GM23338 (cell line): ENCODE measurements at regions not wholly inside any gene's neighbourhood (a gene's known extent, or its start where the extent isn't known, plus 50 kb on each side); places are given as distances from the start of the nearest gene placed in this dataset.
A peak's percentile ranks its signal among the peaks of the same experiment; 100 is the strongest.

ENCODE experiments used
- ATAC-seq: fragments of 200-7000 bp; cut with Tn5 transposase; 3 replicates; pipeline ENCODE4 v1.9.1; 2020
- DNase-seq: peaks from one replicate; pipeline ENCODE4 v3.0.0-alpha.2; 2015; ENCODE audit warnings: low spot score
- H2AFZ ChIP-seq: fragments of 200-600 bp; sonication (generic); 2 replicates; pipeline ENCODE4 v1.8.0; 2016; ENCODE audit warnings: antibody characterized with exemption, mild to moderate bottlenecking, moderate library complexity
- H3F3A ChIP-seq: fragments of 200-600 bp; sonication (generic); replicated peaks from 2 replicates; pipeline ENCODE4 v1.8.0; 2017; ENCODE audit warnings: antibody characterized with exemption, mixed run types, low read depth
- H3K27ac ChIP-seq: fragments of 200-600 bp; sonication (generic); 2 replicates; pipeline ENCODE4 v1.6.1; 2016; ENCODE audit warnings: low read depth
- H3K27me3 ChIP-seq: fragments of 200-600 bp; sonication (generic); 2 replicates; pipeline ENCODE4 v1.8.0; 2016; ENCODE audit warnings: mild to moderate bottlenecking, mixed run types, moderate library complexity; ENCODE audit not compliant: insufficient read depth
- H3K36me3 ChIP-seq: fragments of 200-600 bp; sonication (generic); 2 replicates; pipeline ENCODE4 v1.8.0; 2016; ENCODE audit warnings: mild to moderate bottlenecking; ENCODE audit not compliant: insufficient read depth
- H3K4me1 ChIP-seq: fragments of 200-600 bp; sonication (generic); 2 replicates; pipeline ENCODE4 v1.8.0; 2016; ENCODE audit warnings: mild to moderate bottlenecking, moderate library complexity; ENCODE audit not compliant: insufficient read depth
- H3K4me2 ChIP-seq: fragments of 200-600 bp; sonication (generic); 2 replicates; pipeline ENCODE4 v1.7.1; 2017; ENCODE audit warnings: mixed run types
- H3K4me3 ChIP-seq: fragments of 200-600 bp; sonication (generic); 2 replicates; pipeline ENCODE4 v1.6.1; 2016; ENCODE audit warnings: mixed run types
- H3K79me2 ChIP-seq: fragments of 200-600 bp; sonication (generic); replicated peaks from 2 replicates; pipeline ENCODE4 v1.8.0; 2017; ENCODE audit warnings: mild to moderate bottlenecking; ENCODE audit not compliant: insufficient read depth
- H3K9me2 ChIP-seq: fragments of 200-600 bp; sonication (generic); 2 replicates; pipeline ENCODE4 v1.8.0; 2017; ENCODE audit not compliant: insufficient read depth
- H4K20me1 ChIP-seq: fragments of 200-600 bp; sonication (generic); replicated peaks from 2 replicates; pipeline ENCODE4 v1.8.0; 2017; ENCODE audit warnings: mild to moderate bottlenecking; ENCODE audit not compliant: insufficient read depth
- H3K27ac Mint-ChIP-seq: 2 replicates; pipeline ENCODE4 v1.8.0; 2020; ENCODE audit warnings: inconsistent platforms, mild to moderate bottlenecking, moderate library complexity, mixed read lengths
- H3K27me3 Mint-ChIP-seq: 3 replicates; pipeline ENCODE4 v1.8.0; 2022; ENCODE audit warnings: low read depth, mild to moderate bottlenecking, moderate library complexity, mixed read lengths, inconsistent platforms; ENCODE audit not compliant: insufficient read depth, poor library complexity
- H3K36me3 Mint-ChIP-seq: 3 replicates; pipeline ENCODE4 v1.8.0; 2021; ENCODE audit warnings: low read depth, mild to moderate bottlenecking, inconsistent platforms, moderate library complexity, mixed read lengths
- H3K4me1 Mint-ChIP-seq: 3 replicates; pipeline ENCODE4 v1.8.0; 2020; ENCODE audit warnings: mild to moderate bottlenecking, inconsistent platforms, mixed read lengths
- H3K4me3 Mint-ChIP-seq: 3 replicates; pipeline ENCODE4 v1.8.0; 2021; ENCODE audit warnings: moderate library complexity, mild to moderate bottlenecking, inconsistent platforms, mixed read lengths
- H3K9me3 Mint-ChIP-seq: 3 replicates; pipeline ENCODE4 v1.8.0; 2020; ENCODE audit warnings: moderate library complexity, mild to moderate bottlenecking, inconsistent platforms, mixed read lengths
- CREB1 ChIP-seq: fragments of 250-450 bp; sonication (Bioruptor Pico); IDR thresholded peaks from 2 replicates; pipeline ENCODE4 v1.5.0; 2020; ENCODE audit warnings: low read depth, mild to moderate bottlenecking, moderate library complexity
- CTCF ChIP-seq, 2 experiments: fragments of 200-600 bp in 1 of 2; sonication (generic) in 1 of 2; conservative IDR thresholded peaks; 2 replicates each; pipeline versions ENCODE4 v1.5.1 to v1.6.1; 2016 to 2017; ENCODE audit warnings: antibody characterized with exemption in 2 of 2, low read depth in 2 of 2, mild to moderate bottlenecking in 2 of 2, moderate library complexity in 1 of 2
- EZH2 ChIP-seq: fragments of 200-600 bp; sonication (generic); IDR thresholded peaks from one replicate; pipeline ENCODE4 v1.8.0; 2017; ENCODE audit warnings: antibody characterized with exemption, mild to moderate bottlenecking, low read depth; ENCODE audit not compliant: unreplicated experiment
- EZH2phosphoT487 ChIP-seq: fragments of 200-600 bp; sonication (generic); IDR thresholded peaks from one replicate; pipeline ENCODE4 v1.8.1; 2018; ENCODE audit warnings: antibody characterized with exemption; ENCODE audit not compliant: unreplicated experiment
- JUNB ChIP-seq: IDR thresholded peaks from one replicate; pipeline ENCODE4 v1.6.1; 2016; ENCODE audit warnings: antibody characterized with exemption; ENCODE audit not compliant: unreplicated experiment
- NANOG ChIP-seq: IDR thresholded peaks from 2 replicates; pipeline ENCODE4 v1.6.1; 2016; ENCODE audit warnings: antibody characterized with exemption, borderline replicate concordance
- POLR2AphosphoS5 ChIP-seq: IDR thresholded peaks from 2 replicates; pipeline ENCODE4 v1.6.1; 2016; ENCODE audit warnings: antibody characterized with exemption, low read depth
- REST ChIP-seq: IDR thresholded peaks from one replicate; pipeline ENCODE4 v1.6.1; 2018; ENCODE audit warnings: antibody characterized with exemption; ENCODE audit not compliant: unreplicated experiment
- STAT1 ChIP-seq: IDR thresholded peaks from one replicate; pipeline ENCODE4 v1.6.1; 2016; ENCODE audit warnings: antibody characterized with exemption; ENCODE audit not compliant: unreplicated experiment
- ZNF114 ChIP-seq: fragments of 250-450 bp; sonication (Bioruptor Pico); IDR thresholded peaks from 2 replicates; pipeline ENCODE4 v1.5.0; 2020; ENCODE audit warnings: mild to moderate bottlenecking, moderate library complexity
- ZNF331 ChIP-seq: fragments of 250-450 bp; sonication (Bioruptor Pico); IDR thresholded peaks from 2 replicates; pipeline ENCODE4 v1.5.0; 2020; ENCODE audit warnings: low read depth, mild to moderate bottlenecking, moderate library complexity
- TF ChIP-seq, protein P1 (sequence below): fragments of 250-450 bp; sonication (Bioruptor Pico); IDR thresholded peaks from 2 replicates; pipeline ENCODE4 v1.5.0; 2020; ENCODE audit warnings: mild to moderate bottlenecking, moderate library complexity
- TF ChIP-seq, protein P2 (sequence below): IDR thresholded peaks from 2 replicates; pipeline ENCODE4 v1.6.1; 2016; ENCODE audit warnings: antibody characterized with exemption

GRCh38 chr18:42183746-42184145 lies 228.7 kb downstream of the PIK3C3 start:
- no peak for TF ChIP-seq REST
- TF ChIP-seq JUNB = no peak
- TF ChIP-seq POLR2AphosphoS5 = no peak
- TF ChIP-seq EZH2 = no peak
- TF ChIP-seq, protein P1, sequence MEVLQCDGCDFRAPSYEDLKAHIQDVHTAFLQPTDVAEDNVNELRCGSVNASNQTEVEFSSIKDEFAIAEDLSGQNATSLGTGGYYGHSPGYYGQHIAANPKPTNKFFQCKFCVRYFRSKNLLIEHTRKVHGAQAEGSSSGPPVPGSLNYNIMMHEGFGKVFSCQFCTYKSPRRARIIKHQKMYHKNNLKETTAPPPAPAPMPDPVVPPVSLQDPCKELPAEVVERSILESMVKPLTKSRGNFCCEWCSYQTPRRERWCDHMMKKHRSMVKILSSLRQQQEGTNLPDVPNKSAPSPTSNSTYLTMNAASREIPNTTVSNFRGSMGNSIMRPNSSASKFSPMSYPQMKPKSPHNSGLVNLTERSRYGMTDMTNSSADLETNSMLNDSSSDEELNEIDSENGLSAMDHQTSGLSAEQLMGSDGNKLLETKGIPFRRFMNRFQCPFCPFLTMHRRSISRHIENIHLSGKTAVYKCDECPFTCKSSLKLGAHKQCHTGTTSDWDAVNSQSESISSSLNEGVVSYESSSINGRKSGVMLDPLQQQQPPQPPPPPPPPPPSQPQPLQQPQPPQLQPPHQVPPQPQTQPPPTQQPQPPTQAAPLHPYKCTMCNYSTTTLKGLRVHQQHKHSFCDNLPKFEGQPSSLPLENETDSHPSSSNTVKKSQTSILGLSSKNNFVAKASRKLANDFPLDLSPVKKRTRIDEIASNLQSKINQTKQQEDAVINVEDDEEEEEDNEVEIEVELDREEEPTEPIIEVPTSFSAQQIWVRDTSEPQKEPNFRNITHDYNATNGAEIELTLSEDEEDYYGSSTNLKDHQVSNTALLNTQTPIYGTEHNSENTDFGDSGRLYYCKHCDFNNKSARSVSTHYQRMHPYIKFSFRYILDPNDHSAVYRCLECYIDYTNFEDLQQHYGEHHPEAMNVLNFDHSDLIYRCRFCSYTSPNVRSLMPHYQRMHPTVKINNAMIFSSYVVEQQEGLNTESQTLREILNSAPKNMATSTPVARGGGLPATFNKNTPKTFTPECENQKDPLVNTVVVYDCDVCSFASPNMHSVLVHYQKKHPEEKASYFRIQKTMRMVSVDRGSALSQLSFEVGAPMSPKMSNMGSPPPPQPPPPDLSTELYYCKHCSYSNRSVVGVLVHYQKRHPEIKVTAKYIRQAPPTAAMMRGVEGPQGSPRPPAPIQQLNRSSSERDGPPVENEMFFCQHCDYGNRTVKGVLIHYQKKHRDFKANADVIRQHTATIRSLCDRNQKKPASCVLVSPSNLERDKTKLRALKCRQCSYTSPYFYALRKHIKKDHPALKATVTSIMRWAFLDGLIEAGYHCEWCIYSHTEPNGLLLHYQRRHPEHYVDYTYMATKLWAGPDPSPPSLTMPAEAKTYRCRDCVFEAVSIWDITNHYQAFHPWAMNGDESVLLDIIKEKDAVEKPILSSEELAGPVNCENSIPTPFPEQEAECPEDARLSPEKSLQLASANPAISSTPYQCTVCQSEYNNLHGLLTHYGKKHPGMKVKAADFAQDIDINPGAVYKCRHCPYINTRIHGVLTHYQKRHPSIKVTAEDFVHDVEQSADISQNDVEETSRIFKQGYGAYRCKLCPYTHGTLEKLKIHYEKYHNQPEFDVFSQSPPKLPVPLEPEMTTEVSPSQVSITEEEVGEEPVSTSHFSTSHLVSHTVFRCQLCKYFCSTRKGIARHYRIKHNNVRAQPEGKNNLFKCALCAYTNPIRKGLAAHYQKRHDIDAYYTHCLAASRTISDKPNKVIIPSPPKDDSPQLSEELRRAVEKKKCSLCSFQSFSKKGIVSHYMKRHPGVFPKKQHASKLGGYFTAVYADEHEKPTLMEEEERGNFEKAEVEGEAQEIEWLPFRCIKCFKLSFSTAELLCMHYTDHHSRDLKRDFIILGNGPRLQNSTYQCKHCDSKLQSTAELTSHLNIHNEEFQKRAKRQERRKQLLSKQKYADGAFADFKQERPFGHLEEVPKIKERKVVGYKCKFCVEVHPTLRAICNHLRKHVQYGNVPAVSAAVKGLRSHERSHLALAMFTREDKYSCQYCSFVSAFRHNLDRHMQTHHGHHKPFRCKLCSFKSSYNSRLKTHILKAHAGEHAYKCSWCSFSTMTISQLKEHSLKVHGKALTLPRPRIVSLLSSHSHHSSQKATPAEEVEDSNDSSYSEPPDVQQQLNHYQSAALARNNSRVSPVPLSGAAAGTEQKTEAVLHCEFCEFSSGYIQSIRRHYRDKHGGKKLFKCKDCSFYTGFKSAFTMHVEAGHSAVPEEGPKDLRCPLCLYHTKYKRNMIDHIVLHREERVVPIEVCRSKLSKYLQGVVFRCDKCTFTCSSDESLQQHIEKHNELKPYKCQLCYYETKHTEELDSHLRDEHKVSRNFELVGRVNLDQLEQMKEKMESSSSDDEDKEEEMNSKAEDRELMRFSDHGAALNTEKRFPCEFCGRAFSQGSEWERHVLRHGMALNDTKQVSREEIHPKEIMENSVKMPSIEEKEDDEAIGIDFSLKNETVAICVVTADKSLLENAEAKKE (CRISPR knock-in tag) = no peak
- TF ChIP-seq ZNF331 (CRISPR knock-in tag) = no peak
- no peak for TF ChIP-seq STAT1
- no peak for TF ChIP-seq CREB1 (CRISPR knock-in tag)
- TF ChIP-seq ZNF114 = no peak
- TF ChIP-seq CTCF (conservative IDR thresholded peaks at IDR 0.05; ENCODE audit: low read depth in 2 of 2) = no peak
- TF ChIP-seq, protein P2, sequence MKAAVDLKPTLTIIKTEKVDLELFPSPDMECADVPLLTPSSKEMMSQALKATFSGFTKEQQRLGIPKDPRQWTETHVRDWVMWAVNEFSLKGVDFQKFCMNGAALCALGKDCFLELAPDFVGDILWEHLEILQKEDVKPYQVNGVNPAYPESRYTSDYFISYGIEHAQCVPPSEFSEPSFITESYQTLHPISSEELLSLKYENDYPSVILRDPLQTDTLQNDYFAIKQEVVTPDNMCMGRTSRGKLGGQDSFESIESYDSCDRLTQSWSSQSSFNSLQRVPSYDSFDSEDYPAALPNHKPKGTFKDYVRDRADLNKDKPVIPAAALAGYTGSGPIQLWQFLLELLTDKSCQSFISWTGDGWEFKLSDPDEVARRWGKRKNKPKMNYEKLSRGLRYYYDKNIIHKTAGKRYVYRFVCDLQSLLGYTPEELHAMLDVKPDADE = no peak
- TF ChIP-seq NANOG = no peak
- no peak for TF ChIP-seq EZH2phosphoT487
- H3K4me2 ChIP-seq = no peak overlapping the region
- 0 out of 2 replicates have a peak, but pooled peaks cover 5% of the 10 kb centered on the region for H3K9me2 ChIP-seq
- DNase-seq (no peak), ATAC-seq (no peak)
- no peaks in the 10 kb centered on the region for H3K27me3 ChIP-seq
- no peaks in the 10 kb centered on the region for H4K20me1 ChIP-seq
- Mint-ChIP-seq H3K36me3 (no peaks in the 10 kb centered on the region), H3K4me3 (no peak overlapping the region), H3K9me3 (peaks cover 3% of the 10 kb centered on the region; the same call in 2 of the 3 replicates), H3K27me3 (no peaks in the 10 kb centered on the region), H3K27ac (0 out of 2 replicates have a peak overlapping the region, but pooled peaks have one; percentile 24), H3K4me1 (no peaks in the 10 kb centered on the region)
- H3K4me1 ChIP-seq = no peaks in the 10 kb centered on the region
- H2AFZ ChIP-seq = no peak overlapping the region
- H3K27ac ChIP-seq = no peak overlapping the region
- H3K4me3 ChIP-seq = no peak overlapping the region
- no peaks in the 10 kb centered on the region for H3F3A ChIP-seq
- H3K36me3 ChIP-seq = no peaks in the 10 kb centered on the region
- H3K79me2 ChIP-seq = no peaks in the 10 kb centered on the region
